DND-41 (cell line): ENCODE measurements at regions not wholly inside any gene's neighbourhood (a gene's known extent, or its start where the extent isn't known, plus 50 kb on each side); places are given as distances from the start of the nearest gene placed in this dataset.

Experiments
- CTCF ChIP-seq: IDR thresholded peaks from 2 replicates; pipeline ENCODE4 v1.5.1; 2012; ENCODE audit warnings: borderline replicate concordance, low read length, moderate library complexity, mild to moderate bottlenecking; ENCODE audit not compliant: poor library complexity, severe bottlenecking; ENCODE audit errors: extremely low read depth
- EZH2 ChIP-seq: IDR thresholded peaks from 3 replicates; pipeline ENCODE4 v1.6.1; 2012; ENCODE audit warnings: borderline replicate concordance, low read depth, mild to moderate bottlenecking, moderate library complexity, low read length, inconsistent platforms; ENCODE audit not compliant: severe bottlenecking

- TF ChIP-seq CTCF (no peak), EZH2 (no peak)
These were observed 66.7 kb upstream of the PDZD8 start for GRCh38 chr10:117441812-117442443.
